GM21786 (cell line): ENCODE measurements at regions not wholly inside any gene's neighbourhood (a gene's known extent, or its start where the extent isn't known, plus 50 kb on each side); places are given as distances from the start of the nearest gene placed in this dataset.

Experiments
- ATAC-seq: cut with Tn5 transposase; IDR thresholded peaks from one replicate; pipeline ENCODE4 v1.9.1; 2021; ENCODE audit not compliant: unreplicated experiment

- no peak for ATAC-seq
Measured at GRCh38 chr4:23547096-23547495, 342.8 kb downstream of the PPARGC1A start.

GRCh38 chr4:23539969-23540569 is 349.8 kb downstream of the PPARGC1A start:
- no peak for ATAC-seq

- ATAC-seq, result no peak
Measured at GRCh38 chr4:23533859-23534258, 356.0 kb downstream of the PPARGC1A start.

GRCh38 chr4:23516716-23517115 is 373.1 kb downstream of the PPARGC1A start:
- no peak for ATAC-seq

- ATAC-seq, result no peak
Measured at GRCh38 chr4:23504083-23504482, 385.8 kb downstream of the PPARGC1A start.

GRCh38 chr4:23500894-23501449 is 388.9 kb downstream of the PPARGC1A start:
- ATAC-seq, result no peak

- ATAC-seq, result no peak
Measured at GRCh38 chr4:23485801-23486200, 404.0 kb downstream of the PPARGC1A start.

- no peak for ATAC-seq
Measured at GRCh38 chr4:23484689-23485088, 405.2 kb downstream of the PPARGC1A start.

GRCh38 chr4:23483320-23483960 is 406.4 kb downstream of the PPARGC1A start:
- no peak for ATAC-seq

- no peak for ATAC-seq
Measured at GRCh38 chr4:23481566-23481965, 408.3 kb downstream of the PPARGC1A start.

GRCh38 chr4:23477905-23478304 is 411.9 kb downstream of the PPARGC1A start:
- no peak for ATAC-seq

GRCh38 chr4:23476515-23477090 is 413.2 kb downstream of the PPARGC1A start:
- no peak for ATAC-seq

- ATAC-seq, result no peak
Measured at GRCh38 chr4:23463071-23463470, 426.8 kb downstream of the PPARGC1A start.

GRCh38 chr4:23458054-23458453 is 431.8 kb downstream of the PPARGC1A start:
- ATAC-seq, result no peak

- ATAC-seq, result no peak
Measured at GRCh38 chr4:23456864-23457263, 433.0 kb downstream of the PPARGC1A start.

GRCh38 chr4:23455456-23456158 is 434.2 kb downstream of the PPARGC1A start:
- no peak for ATAC-seq

- ATAC-seq, result no peak
Measured at GRCh38 chr4:23441530-23442069, 448.2 kb downstream of the PPARGC1A start.

- no peak for ATAC-seq
Measured at GRCh38 chr4:23438764-23439163, 451.1 kb downstream of the PPARGC1A start.

- ATAC-seq, result no peak
Measured at GRCh38 chr4:23429497-23429896, 460.4 kb downstream of the PPARGC1A start.

- ATAC-seq, result no peak
Measured at GRCh38 chr4:23425570-23425969, 464.3 kb downstream of the PPARGC1A start.

GRCh38 chr4:23423540-23423939 is 466.3 kb downstream of the PPARGC1A start:
- ATAC-seq, result no peak
